C1 segment of cervical spinal cord (tissue), 14 donors: ENCODE measurements at regions not wholly inside any gene's neighbourhood (a gene's known extent, or its start where the extent isn't known, plus 50 kb on each side); places are given as distances from the start of the nearest gene placed in this dataset.

ENCODE experiments used
- DNase-seq, 14 donors: peaks; one replicate each; lab custom pipeline; 2025; lab: John Stamatoyannopoulos, UW

GRCh38 chr5:6236170-6236793 is 142.1 kb downstream of the MED10 start:
- DNase-seq, result no peak

- peak in 1 of 14 donors; percentile 7 for DNase-seq
These were observed 142.6 kb downstream of the MED10 start for GRCh38 chr5:6235726-6236125.

- DNase-seq, result no peak
These were observed 149.8 kb downstream of the MED10 start for GRCh38 chr5:6228257-6229250.

- no peak for DNase-seq
These were observed 153.2 kb downstream of the MED10 start for GRCh38 chr5:6225121-6225607.

DNA sequence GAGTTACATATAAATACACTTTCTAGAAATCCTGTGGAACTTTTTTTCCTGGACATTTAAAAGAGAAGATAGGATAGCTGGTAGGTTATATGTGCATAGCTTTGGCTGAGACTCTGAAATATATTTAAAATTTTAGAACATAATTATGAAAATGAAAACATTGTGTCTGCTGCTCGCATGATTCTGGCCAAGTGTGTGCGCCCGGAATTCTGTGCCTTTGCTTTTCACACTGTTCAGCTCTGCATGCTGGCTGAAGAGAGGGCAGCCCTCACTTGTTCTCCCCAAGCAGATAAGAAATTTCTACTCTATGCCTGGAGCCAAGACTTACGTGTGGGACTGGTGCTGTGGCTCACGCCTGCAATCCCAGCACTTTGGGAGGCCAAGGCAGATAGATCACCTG is 153.9 kb downstream of the MED10 start:
- no peak for DNase-seq

- no peak for DNase-seq
These were observed 155.4 kb downstream of the MED10 start for GRCh38 chr5:6222899-6223298.

DNA sequence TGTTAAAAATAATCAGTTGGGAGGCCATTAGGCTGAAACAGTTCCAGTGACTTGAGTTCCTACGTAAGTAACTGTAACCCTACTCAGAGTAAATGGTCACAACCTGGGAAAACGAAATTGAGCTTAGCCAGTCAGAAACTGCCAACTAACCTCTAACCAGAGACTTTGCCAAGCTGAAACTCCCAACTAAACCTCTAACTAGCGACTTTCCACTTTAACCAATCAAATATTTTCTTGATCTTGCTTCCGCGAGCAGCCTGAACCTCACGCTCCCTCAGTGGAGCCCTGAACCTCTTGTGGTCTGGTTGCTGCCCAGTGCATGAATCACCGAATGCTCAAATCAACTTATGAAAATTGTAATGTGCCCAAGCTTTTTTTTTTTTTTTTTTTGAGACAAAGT is 156.2 kb downstream of the MED10 start:
- DNase-seq, result no peak

GRCh38 chr5:6221141-6221626 is 157.2 kb downstream of the MED10 start:
- no peak for DNase-seq

- DNase-seq, result no peak
These were observed 157.8 kb downstream of the MED10 start for GRCh38 chr5:6220346-6221088.

GRCh38 chr5:6218517-6218916 is 159.8 kb downstream of the MED10 start:
- no peak for DNase-seq

GRCh38 chr5:6218116-6218515 is 160.2 kb downstream of the MED10 start:
- DNase-seq, result no peak

DNA sequence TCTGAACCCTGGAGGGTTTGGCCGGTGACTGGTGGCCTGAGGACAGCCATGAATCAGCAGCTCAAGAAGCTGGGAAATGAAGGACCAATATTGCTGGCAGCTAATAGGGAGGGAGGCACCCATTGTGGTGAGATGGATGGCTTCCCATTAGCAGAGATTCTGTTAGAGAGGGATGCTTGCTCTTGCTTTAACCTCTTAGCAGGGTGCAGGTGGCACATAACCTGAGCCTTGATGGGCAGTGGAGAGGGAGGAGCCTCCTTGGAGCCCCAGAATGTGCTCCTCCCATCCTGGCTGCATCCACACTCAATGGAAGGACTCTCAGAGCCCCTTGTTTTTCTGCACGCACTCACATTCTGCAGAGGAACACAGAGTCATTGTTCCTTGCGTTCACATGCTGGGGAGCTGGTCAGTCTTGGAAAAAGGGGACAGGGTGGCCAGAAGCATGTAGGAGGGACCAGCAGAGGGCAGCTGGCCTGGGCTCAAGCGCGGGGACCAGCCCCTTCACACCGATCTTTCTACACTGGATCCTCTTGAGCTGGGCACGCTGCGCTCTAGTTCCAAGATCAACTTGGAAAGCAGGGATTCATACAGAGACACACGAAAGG is 161.8 kb downstream of the MED10 start:
- peak in 1 of 14 donors; percentile 6 for DNase-seq

DNA sequence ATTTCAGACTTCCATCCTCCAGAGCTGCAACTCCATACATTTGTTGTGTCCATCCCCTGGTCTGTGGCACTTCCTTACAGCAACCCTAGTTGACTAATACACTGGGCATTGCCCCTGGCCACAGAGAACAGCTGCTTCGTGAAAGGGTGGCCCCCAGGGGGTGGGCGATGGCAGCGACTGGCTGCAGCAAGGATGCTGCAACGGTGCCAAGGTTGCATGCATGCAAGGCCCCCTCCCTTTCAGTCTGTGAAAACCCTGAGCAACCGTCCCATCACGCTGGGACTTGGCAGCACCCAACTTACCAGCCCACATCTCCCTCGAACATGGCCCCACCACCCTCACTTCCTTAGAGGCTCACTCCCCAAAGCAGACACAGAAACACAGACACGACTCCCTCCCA is 162.5 kb downstream of the MED10 start:
- DNase-seq, result no peak

GRCh38 chr5:6212244-6212643 is 166.1 kb downstream of the MED10 start:
- DNase-seq, result no peak

GRCh38 chr5:6206501-6206900 is 171.8 kb downstream of the MED10 start:
- peak in 1 of 14 donors; percentile 6 for DNase-seq

DNA sequence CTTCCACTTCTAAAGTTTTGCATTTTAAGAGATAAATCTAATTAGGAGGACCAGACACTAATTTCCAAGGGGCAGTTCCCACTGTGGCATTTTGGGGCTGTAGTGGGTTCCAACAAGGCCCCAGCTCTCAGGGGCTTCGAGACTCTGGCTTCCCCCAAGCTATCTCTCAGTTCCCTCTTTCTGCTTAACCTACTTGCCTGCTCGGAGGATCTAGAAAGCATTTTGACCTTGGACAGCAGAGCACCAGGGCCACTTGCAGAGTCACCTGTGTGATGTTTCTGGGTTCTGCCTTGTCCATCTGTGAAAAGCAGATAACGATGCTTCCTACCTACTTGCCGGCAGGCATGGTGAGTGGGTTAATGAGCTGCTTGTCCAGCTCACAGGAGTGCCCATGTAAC is 175.4 kb downstream of the MED10 start:
- no peak for DNase-seq

GRCh38 chr5:6202149-6202967 is 176.0 kb downstream of the MED10 start:
- DNase-seq, result peak in 1 of 14 donors; percentile 22

GRCh38 chr5:6201631-6202030 is 176.7 kb downstream of the MED10 start:
- no peak for DNase-seq

DNA sequence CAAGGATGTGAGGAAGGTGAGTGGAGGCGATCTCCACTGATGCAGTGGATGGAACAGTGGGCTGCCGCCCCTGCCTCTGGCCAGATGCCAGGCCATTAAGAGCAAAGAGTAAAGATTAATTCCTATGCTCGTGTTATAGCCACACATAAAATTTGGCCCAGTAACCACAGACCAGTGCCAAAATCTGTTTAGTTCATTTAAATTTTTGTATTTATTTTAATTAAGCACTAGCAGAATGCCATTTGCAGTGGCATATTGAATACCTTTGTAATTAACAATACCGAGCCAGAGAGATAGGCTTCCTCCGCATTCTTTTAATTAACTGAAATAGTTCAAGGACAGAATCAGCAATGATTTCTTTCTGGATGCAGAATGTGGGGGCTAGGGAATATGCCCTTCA is 179.8 kb downstream of the MED10 start:
- no peak for DNase-seq

- DNase-seq, result no peak
These were observed 180.9 kb downstream of the MED10 start for GRCh38 chr5:6197427-6197826.
